CD14-positive monocyte (primary cell): ENCODE measurements at regions not wholly inside any gene's neighbourhood (a gene's known extent, or its start where the extent isn't known, plus 50 kb on each side); places are given as distances from the start of the nearest gene placed in this dataset.

Source experiments
- DNase-seq, 3 donors: peaks; one replicate each; pipeline ENCODE4 v3.0.0-alpha.2; 2011 to 2022
- H2AFZ ChIP-seq: 2 replicates; pipeline ENCODE4 v1.6.0; 2012; ENCODE audit warnings: mild to moderate bottlenecking, low read depth, low read length, inconsistent platforms; ENCODE audit not compliant: insufficient read depth, poor library complexity, severe bottlenecking
- H3K27ac ChIP-seq, 2 donors: 1 replicate in 1 of 2; 2 replicates in 1 of 2; pipeline ENCODE4 v1.5.1; 2012 to 2013; ENCODE audit warnings: low read length in 2 of 2, control low read depth in 1 of 2, inconsistent platforms in 1 of 2, low read depth in 1 of 2, mild to moderate bottlenecking in 1 of 2
- H3K27me3 ChIP-seq, 2 donors: one replicate each; pipeline versions ENCODE4 v1.6.0 to v1.6.1; 2011 to 2013; ENCODE audit warnings: low read length in 2 of 2; ENCODE audit not compliant: control insufficient read depth in 2 of 2, insufficient read depth in 2 of 2
- H3K36me3 ChIP-seq, 2 donors: replicated peaks in 1 of 2; 1 replicate in 1 of 2; 2 replicates in 1 of 2; pipeline versions ENCODE4 v1.5.1 to v1.6.1; 2012 to 2013; ENCODE audit warnings: low read length in 2 of 2, control low read depth in 1 of 2, inconsistent platforms in 1 of 2, mild to moderate bottlenecking in 1 of 2; ENCODE audit not compliant: insufficient read depth in 2 of 2, control insufficient read depth in 1 of 2
- H3K4me1 ChIP-seq, 2 donors: 1 replicate in 1 of 2; 2 replicates in 1 of 2; pipeline versions ENCODE4 v1.5.1 to v1.6.1; 2012 to 2013; ENCODE audit warnings: low read length in 2 of 2, control low read depth in 1 of 2, inconsistent platforms in 1 of 2, mild to moderate bottlenecking in 1 of 2, moderate library complexity in 1 of 2; ENCODE audit not compliant: insufficient read depth in 2 of 2, control insufficient read depth in 1 of 2
- H3K4me2 ChIP-seq: replicated peaks from 2 replicates; pipeline ENCODE3; 2012; ENCODE audit warnings: low read length, moderate library complexity, mild to moderate bottlenecking; ENCODE audit not compliant: poor library complexity, severe bottlenecking; ENCODE audit errors: extremely low read depth
- H3K4me3 ChIP-seq, 3 experiments: fragments of 200-600 bp in 1 of 3; sonication (generic) in 1 of 3; replicated peaks in 1 of 3; 1 replicate in 2 of 3; 2 replicates in 1 of 3; pipeline ENCODE4 v1.5.1; 2011 to 2013; ENCODE audit warnings: low read length in 3 of 3, mild to moderate bottlenecking in 3 of 3, control low read depth in 2 of 3, low read depth in 2 of 3, inconsistent platforms in 1 of 3, moderate library complexity in 1 of 3
- H3K79me2 ChIP-seq: 2 replicates; pipeline ENCODE4 v1.6.0; 2012; ENCODE audit warnings: mild to moderate bottlenecking, control low read depth, inconsistent platforms, low read length, moderate library complexity; ENCODE audit not compliant: insufficient read depth
- H3K9ac ChIP-seq: 2 replicates; pipeline ENCODE4 v1.6.0; 2017; ENCODE audit warnings: low read length, mild to moderate bottlenecking; ENCODE audit not compliant: insufficient read depth, poor library complexity, severe bottlenecking
- H3K9me3 ChIP-seq, 2 donors: replicated peaks in 1 of 2; 1 replicate in 1 of 2; 2 replicates in 1 of 2; pipeline versions ENCODE4 v1.5.1 to v1.6.1; 2012 to 2013; ENCODE audit warnings: low read length in 2 of 2, control low read depth in 1 of 2; ENCODE audit not compliant: control insufficient read depth in 1 of 2, insufficient read depth in 1 of 2
- H4K20me1 ChIP-seq: 2 replicates; pipeline ENCODE4 v1.6.0; 2012; ENCODE audit warnings: mild to moderate bottlenecking, low read length, control low read depth, moderate library complexity; ENCODE audit not compliant: insufficient read depth
- H3K27ac Mint-ChIP-seq, 7 donors: one replicate each; pipeline ENCODE4 v1.8.0; 2020; ENCODE audit warnings: mild to moderate bottlenecking in 7 of 7, mixed read lengths in 7 of 7, moderate library complexity in 6 of 7, inconsistent platforms in 2 of 7
- H3K27me3 Mint-ChIP-seq, 3 donors: one replicate each; pipeline ENCODE4 v1.8.0; 2021 to 2022; ENCODE audit warnings: low read depth in 3 of 3, mild to moderate bottlenecking in 3 of 3, mixed read lengths in 3 of 3, moderate library complexity in 3 of 3, inconsistent platforms in 1 of 3
- H3K36me3 Mint-ChIP-seq, 2 donors: one replicate each; pipeline ENCODE4 v1.8.0; 2020; ENCODE audit warnings: mixed read lengths in 2 of 2, inconsistent platforms in 1 of 2, mild to moderate bottlenecking in 1 of 2
- H3K4me1 Mint-ChIP-seq: one replicate; pipeline ENCODE4 v1.8.0; 2020; ENCODE audit warnings: mild to moderate bottlenecking, mixed read lengths
- H3K4me3 Mint-ChIP-seq, 2 donors: one replicate each; pipeline ENCODE4 v1.8.0; 2020; ENCODE audit warnings: mild to moderate bottlenecking in 2 of 2, mixed read lengths in 2 of 2, moderate library complexity in 1 of 2
- H3K9me3 Mint-ChIP-seq, 7 donors: one replicate each; pipeline ENCODE4 v1.8.0; 2020 to 2022; ENCODE audit warnings: mixed read lengths in 7 of 7, mild to moderate bottlenecking in 6 of 7, moderate library complexity in 6 of 7, inconsistent platforms in 2 of 7
- CTCF ChIP-seq: fragments of 200-600 bp; IDR thresholded peaks from one replicate; pipeline ENCODE4 v1.8.0; 2022; ENCODE audit warnings: antibody characterized with exemption, mild to moderate bottlenecking
- WGBS: methylation state at CpG from one replicate; pipeline ENCODE4 v1.1.5; 2013; ENCODE audit warnings: missing lambda C conversion rate; ENCODE audit not compliant: insufficient coverage; 5-methylcytosine and 5-hydroxymethylcytosine counted together
- intact Hi-C, 2 donors: fragments of 100-400 bp; cut with micrococcal nuclease; formaldehyde crosslinking; loops; one replicate each; pipeline versions ENCODE4 v1.15.0 to v1.15.1; 2023

DNA sequence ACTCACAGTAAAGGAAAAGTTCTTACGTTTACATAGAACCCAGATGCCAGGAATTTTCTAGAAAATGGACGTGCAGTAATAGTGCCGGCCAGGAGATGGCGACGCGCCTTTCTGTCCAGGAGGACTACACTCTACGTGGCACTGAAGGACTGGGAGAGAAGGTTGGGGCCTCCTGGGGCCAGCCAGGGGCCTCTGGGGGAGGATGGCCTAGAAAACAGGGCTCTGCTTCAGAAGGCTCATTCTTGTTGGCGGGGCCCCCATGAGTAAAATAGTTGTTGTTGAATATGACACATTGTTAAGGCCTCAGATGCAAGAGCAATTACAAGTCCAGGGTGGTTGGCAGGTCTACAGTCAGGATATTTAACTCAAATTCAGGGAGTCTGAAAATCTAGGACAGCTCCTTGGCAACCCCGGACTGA, 120.1 kb upstream of the MAX start:
- Mint-ChIP-seq H3K27ac (peak overlapping the region in 1 of 7 donors; percentile 50), H3K4me3 (no peak overlapping the region), H3K4me1 (peaks cover 12% of the 10 kb centered on the region), H3K27me3 (peaks cover 0 to 4% (median 0%) of the 10 kb centered on the region in 3 donors), H3K36me3 (no peaks in the 10 kb centered on the region), H3K9me3 (no peaks in the 10 kb centered on the region)
- H3K4me2 ChIP-seq, result no peak overlapping the region
- DNase-seq, result peak; percentile 21 to 57 (median 52)
- no peak overlapping the region for H3K9ac ChIP-seq
- 39% methylated on average over 8 of the region's 9 CpGs for WGBS
- no peak overlapping the region for H3K4me3 ChIP-seq
- H3K79me2 ChIP-seq, result no peaks in the 10 kb centered on the region
- H3K9me3 ChIP-seq, result no peaks in the 10 kb centered on the region
- H3K27ac ChIP-seq, result no peak overlapping the region
- H3K36me3 ChIP-seq, result no peaks in the 10 kb centered on the region
- intact Hi-C loops, result loop anchor here in 1 of 2 donors (10.0 kb wide), 1 partner anchor 602 kb away; no protein-coding TSS in a partner anchor
- H3K4me1 ChIP-seq, result no peaks in the 10 kb centered on the region
- H2AFZ ChIP-seq, result peak overlapping the region; percentile 18
- TF ChIP-seq CTCF, result peak; percentile 87
- H3K27me3 ChIP-seq, result no peaks in the 10 kb centered on the region
- H4K20me1 ChIP-seq, result no peaks in the 10 kb centered on the region

DNA sequence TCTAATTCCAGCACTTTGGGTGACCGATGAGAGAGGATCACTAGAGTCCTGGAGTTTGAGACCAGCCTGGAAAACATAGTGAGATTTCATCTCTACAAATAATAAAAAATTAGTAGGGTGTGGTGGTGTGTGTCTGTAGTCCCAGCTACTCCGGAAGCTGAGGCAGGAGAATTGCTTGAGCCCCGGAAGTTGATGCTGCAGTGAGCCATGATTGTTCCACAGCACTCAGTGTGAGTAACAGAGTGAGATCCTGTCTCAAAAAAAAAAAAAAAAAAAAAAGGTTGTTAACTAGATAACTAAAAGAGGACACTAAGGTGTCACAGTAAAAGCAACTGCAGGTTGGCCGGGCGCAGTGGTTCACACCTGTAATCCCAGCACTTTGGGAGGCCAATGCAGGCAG, 121.3 kb upstream of the MAX start:
- no peaks in the 10 kb centered on the region for H4K20me1 ChIP-seq
- Mint-ChIP-seq H3K4me1 (peaks cover 13% of the 10 kb centered on the region), H3K27ac (no peak overlapping the region), H3K27me3 (peaks cover 0 to 4% (median 0%) of the 10 kb centered on the region in 3 donors), H3K4me3 (no peak overlapping the region), H3K9me3 (no peaks in the 10 kb centered on the region), H3K36me3 (no peaks in the 10 kb centered on the region)
- H3K36me3 ChIP-seq, result no peaks in the 10 kb centered on the region
- H3K4me3 ChIP-seq, result no peak overlapping the region
- no peak overlapping the region for H3K27ac ChIP-seq
- H3K9ac ChIP-seq, result no peak overlapping the region
- no peaks in the 10 kb centered on the region for H3K4me1 ChIP-seq
- no peaks in the 10 kb centered on the region for H3K9me3 ChIP-seq
- no peak overlapping the region for H3K4me2 ChIP-seq
- no peaks in the 10 kb centered on the region for H3K79me2 ChIP-seq
- no peak for TF ChIP-seq CTCF
- 100% methylated on average over 1 of the region's 5 CpGs for WGBS
- no peak overlapping the region for H2AFZ ChIP-seq
- H3K27me3 ChIP-seq, result no peaks in the 10 kb centered on the region
- no peak for DNase-seq
- intact Hi-C loops, result loop anchor here in 1 of 2 donors (10.0 kb wide), 1 partner anchor 601 kb away; no protein-coding TSS in a partner anchor
